SK-N-MC (cell line): ENCODE measurements at regions not wholly inside any gene's neighbourhood (a gene's known extent, or its start where the extent isn't known, plus 50 kb on each side); places are given as distances from the start of the nearest gene placed in this dataset.

Experiments used
- EZH2 ChIP-seq: fragments of 200-600 bp; sonication (generic); IDR thresholded peaks from one replicate; pipeline ENCODE4 v1.6.1; 2017; ENCODE audit warnings: antibody characterized with exemption
- FOXP2 ChIP-seq: optimal IDR thresholded peaks from 2 replicates; pipeline ENCODE3; 2011; ENCODE audit warnings: mild to moderate bottlenecking, moderate library complexity; ENCODE audit not compliant: insufficient read depth; ENCODE audit errors: extremely low read length, control extremely low read depth
- POLR2AphosphoS5 ChIP-seq: IDR thresholded peaks from 2 replicates; pipeline ENCODE4 v1.6.1; 2012; ENCODE audit warnings: mild to moderate bottlenecking, low read depth, low read length, borderline replicate concordance

DNA sequence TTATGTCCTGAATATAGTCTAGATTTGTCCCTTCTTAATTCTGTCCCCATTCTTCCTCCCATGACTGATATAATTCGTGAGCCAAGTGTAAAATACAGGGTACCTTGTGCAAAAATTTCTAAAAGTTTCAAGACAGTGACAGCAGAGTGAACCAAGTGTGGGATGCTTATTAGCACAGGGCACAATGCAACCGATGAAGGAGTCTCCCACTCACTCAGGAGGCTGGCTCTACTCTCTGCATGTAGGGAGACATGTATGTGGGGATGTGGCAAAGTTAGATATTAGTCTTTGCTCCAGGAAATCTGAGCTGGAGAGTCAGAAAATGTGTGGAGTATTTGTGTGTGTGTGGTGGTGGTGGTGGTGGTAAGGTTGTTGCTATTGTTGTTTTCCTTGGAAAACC lies 305.9 kb downstream of the CHL1 start:
- TF ChIP-seq POLR2AphosphoS5 (no peak), FOXP2 (no peak), EZH2 (no peak)
